ENCODE measurements at regions not wholly inside any gene's neighbourhood (a gene's known extent, or its start where the extent isn't known, plus 50 kb on each side); places are given as distances from the start of the nearest gene placed in this dataset.

- Mint-ChIP-seq H3K9me3 (ENCODE audit: unreplicated experiment) (no peaks in the 10 kb centered on the region), H3K4me1 (ENCODE audit: insufficient read depth, unreplicated experiment) (no peaks in the 10 kb centered on the region), H3K36me3 (ENCODE audit: insufficient read depth, unreplicated experiment) (no peaks in the 10 kb centered on the region), H3K27ac (ENCODE audit: low read depth, unreplicated experiment) (no peak overlapping the region), H3K27me3 (ENCODE audit: insufficient read depth, unreplicated experiment) (peaks cover 38% of the 10 kb centered on the region), H3K4me3 (ENCODE audit: unreplicated experiment) (no peak overlapping the region)
- TF ChIP-seq, protein P1, sequence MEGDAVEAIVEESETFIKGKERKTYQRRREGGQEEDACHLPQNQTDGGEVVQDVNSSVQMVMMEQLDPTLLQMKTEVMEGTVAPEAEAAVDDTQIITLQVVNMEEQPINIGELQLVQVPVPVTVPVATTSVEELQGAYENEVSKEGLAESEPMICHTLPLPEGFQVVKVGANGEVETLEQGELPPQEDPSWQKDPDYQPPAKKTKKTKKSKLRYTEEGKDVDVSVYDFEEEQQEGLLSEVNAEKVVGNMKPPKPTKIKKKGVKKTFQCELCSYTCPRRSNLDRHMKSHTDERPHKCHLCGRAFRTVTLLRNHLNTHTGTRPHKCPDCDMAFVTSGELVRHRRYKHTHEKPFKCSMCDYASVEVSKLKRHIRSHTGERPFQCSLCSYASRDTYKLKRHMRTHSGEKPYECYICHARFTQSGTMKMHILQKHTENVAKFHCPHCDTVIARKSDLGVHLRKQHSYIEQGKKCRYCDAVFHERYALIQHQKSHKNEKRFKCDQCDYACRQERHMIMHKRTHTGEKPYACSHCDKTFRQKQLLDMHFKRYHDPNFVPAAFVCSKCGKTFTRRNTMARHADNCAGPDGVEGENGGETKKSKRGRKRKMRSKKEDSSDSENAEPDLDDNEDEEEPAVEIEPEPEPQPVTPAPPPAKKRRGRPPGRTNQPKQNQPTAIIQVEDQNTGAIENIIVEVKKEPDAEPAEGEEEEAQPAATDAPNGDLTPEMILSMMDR (IDR thresholded peaks at IDR 0.05; ENCODE audit: unreplicated experiment): no peak
- intact Hi-C loops (cut with micrococcal nuclease): no loop called here
- ChIA-PET POLR2A (no interaction called here), CTCF (interaction anchor here (0.6 to 1.6 kb wide), 2 partner anchors 19 to 139 kb away, joined by 4 to 5 read pairs; no protein-coding TSS in a partner anchor)
- DNase-seq (ENCODE audit: unreplicated experiment): no peak
- no TSS peak for BruUV-seq (replicated peaks)
Measured at GRCh38 chr3:67094774-67095173, 96.7 kb downstream of the KBTBD8 start.

- DNase-seq (ENCODE audit: unreplicated experiment): no peak
- H3K36me3 Mint-ChIP-seq (ENCODE audit: insufficient read depth, unreplicated experiment): no peaks in the 10 kb centered on the region
- H3K27me3 Mint-ChIP-seq (ENCODE audit: insufficient read depth, unreplicated experiment): peaks cover 20% of the 10 kb centered on the region
- TF ChIP-seq, protein P1 (IDR thresholded peaks at IDR 0.05; ENCODE audit: unreplicated experiment): no peak
- H3K4me3 Mint-ChIP-seq (ENCODE audit: unreplicated experiment): no peak overlapping the region
- ChIA-PET CTCF (interaction anchor here (0.8 to 2.5 kb wide), 3 partner anchors 8 to 15 kb away, joined by 3 to 12 read pairs (median 6); no protein-coding TSS in a partner anchor), POLR2A (no interaction called here)
- no peaks in the 10 kb centered on the region for H3K4me1 Mint-ChIP-seq (ENCODE audit: insufficient read depth, unreplicated experiment)
- H3K27ac Mint-ChIP-seq (ENCODE audit: low read depth, unreplicated experiment): no peak overlapping the region
- intact Hi-C loops (cut with micrococcal nuclease): no loop called here
- BruUV-seq (replicated peaks): no TSS peak
- no peaks in the 10 kb centered on the region for H3K9me3 Mint-ChIP-seq (ENCODE audit: unreplicated experiment)
Measured at GRCh38 chr3:67104388-67104787, 106.3 kb downstream of the KBTBD8 start.

GRCh38 chr3:67106874-67107273 lies 108.8 kb downstream of the KBTBD8 start:
- Mint-ChIP-seq H3K27ac (ENCODE audit: low read depth, unreplicated experiment) (no peak overlapping the region), H3K4me3 (ENCODE audit: unreplicated experiment) (no peak overlapping the region), H3K9me3 (ENCODE audit: unreplicated experiment) (no peaks in the 10 kb centered on the region), H3K36me3 (ENCODE audit: insufficient read depth, unreplicated experiment) (no peaks in the 10 kb centered on the region), H3K4me1 (ENCODE audit: insufficient read depth, unreplicated experiment) (no peaks in the 10 kb centered on the region), H3K27me3 (ENCODE audit: insufficient read depth, unreplicated experiment) (peaks cover 26% of the 10 kb centered on the region)
- TF ChIP-seq, protein P1 (IDR thresholded peaks at IDR 0.05; ENCODE audit: unreplicated experiment): no peak
- CTCF ChIA-PET: interaction anchor here (0.6 to 0.7 kb wide), 3 partner anchors 19 to 1323 kb away, joined by 3 to 6 read pairs (median 6); no protein-coding TSS in a partner anchor
- BruUV-seq (replicated peaks): no TSS peak
- no peak for DNase-seq (ENCODE audit: unreplicated experiment)
- POLR2A ChIA-PET: no interaction called here
- intact Hi-C loops (cut with micrococcal nuclease): no loop called here

- POLR2A ChIA-PET: no interaction called here
- Mint-ChIP-seq H3K36me3 (ENCODE audit: insufficient read depth, unreplicated experiment) (no peaks in the 10 kb centered on the region), H3K4me1 (ENCODE audit: insufficient read depth, unreplicated experiment) (no peaks in the 10 kb centered on the region), H3K27me3 (ENCODE audit: insufficient read depth, unreplicated experiment) (peaks cover 26% of the 10 kb centered on the region), H3K27ac (ENCODE audit: low read depth, unreplicated experiment) (no peak overlapping the region), H3K4me3 (ENCODE audit: unreplicated experiment) (no peak overlapping the region), H3K9me3 (ENCODE audit: unreplicated experiment) (no peaks in the 10 kb centered on the region)
- TF ChIP-seq, protein P1 (IDR thresholded peaks at IDR 0.05; ENCODE audit: unreplicated experiment): peak; percentile 52
- peak; percentile 45 for DNase-seq (ENCODE audit: unreplicated experiment)
- intact Hi-C loops (cut with micrococcal nuclease): loop anchor here (5.0 kb wide), 1 partner anchor 248 kb away; no protein-coding TSS in a partner anchor
- BruUV-seq (replicated peaks): no TSS peak
- CTCF ChIA-PET: interaction anchor here (0.6 to 1.8 kb wide), 19 partner anchors 8 to 1784 kb away, joined by 3 to 13 read pairs (median 4); no protein-coding TSS in a partner anchor
Measured at GRCh38 chr3:67109651-67110204, 111.6 kb downstream of the KBTBD8 start.
